Smooth muscle cell (in vitro differentiated cells): ENCODE measurements at regions not wholly inside any gene's neighbourhood (a gene's known extent, or its start where the extent isn't known, plus 50 kb on each side); places are given as distances from the start of the nearest gene placed in this dataset.

ENCODE experiments used
- DNase-seq: peaks from one replicate; lab custom pipeline; 2025; ENCODE audit not compliant: unreplicated experiment; lab: John Stamatoyannopoulos, UW
- H2AFZ ChIP-seq: fragments of 200-600 bp; sonication (generic); 2 replicates; pipeline ENCODE4 v1.6.0; 2016; ENCODE audit warnings: antibody characterized with exemption, low read depth, mild to moderate bottlenecking
- H3F3A ChIP-seq: fragments of 200-600 bp; sonication (generic); 2 replicates; pipeline ENCODE4 v1.6.0; 2017; ENCODE audit warnings: antibody characterized with exemption, low read depth
- H3K27ac ChIP-seq: fragments of 200-600 bp; sonication (generic); 2 replicates; pipeline ENCODE4 v1.5.1; 2016; ENCODE audit warnings: low read depth, mild to moderate bottlenecking
- H3K27me3 ChIP-seq: fragments of 200-600 bp; sonication (generic); 2 replicates; pipeline ENCODE4 v1.6.1; 2016; ENCODE audit warnings: low read depth, mild to moderate bottlenecking
- H3K36me3 ChIP-seq: fragments of 200-600 bp; sonication (generic); 2 replicates; pipeline ENCODE4 v1.5.1; 2016; ENCODE audit warnings: low read depth
- H3K4me1 ChIP-seq: fragments of 200-600 bp; sonication (generic); 2 replicates; pipeline ENCODE4 v1.5.1; 2016; ENCODE audit warnings: low read depth
- H3K4me2 ChIP-seq: fragments of 200-600 bp; sonication (generic); 2 replicates; pipeline ENCODE4 v1.6.0; 2016; ENCODE audit warnings: mild to moderate bottlenecking
- H3K4me3 ChIP-seq: fragments of 200-600 bp; sonication (generic); 2 replicates; pipeline ENCODE4 v1.5.1; 2016; ENCODE audit warnings: mild to moderate bottlenecking
- H3K79me2 ChIP-seq: fragments of 200-600 bp; sonication (generic); 2 replicates; pipeline ENCODE4 v1.6.0; 2016; ENCODE audit warnings: low read depth, mild to moderate bottlenecking
- H3K9ac ChIP-seq: fragments of 200-600 bp; sonication (generic); 2 replicates; pipeline ENCODE4 v1.6.0; 2016; ENCODE audit warnings: low read depth
- H3K9me3 ChIP-seq: fragments of 200-600 bp; sonication (generic); replicated peaks from 2 replicates; pipeline ENCODE4 v1.5.1; 2016; ENCODE audit warnings: low read depth
- H4K20me1 ChIP-seq: fragments of 200-600 bp; sonication (generic); 2 replicates; pipeline ENCODE4 v1.6.0; 2016; ENCODE audit warnings: low read depth
- WGBS: methylation state at CpG from one replicate; pipeline ENCODE4 v1.1.7; 2016; ENCODE audit warnings: low lambda C conversion rate; 5-methylcytosine and 5-hydroxymethylcytosine counted together
- TF ChIP-seq, protein P1 (sequence below): fragments of 200-600 bp; sonication (generic); IDR thresholded peaks from 2 replicates; pipeline ENCODE4 v1.5.1; 2017; ENCODE audit warnings: borderline replicate concordance, mild to moderate bottlenecking, antibody characterized with exemption; ENCODE audit not compliant: insufficient read depth, poor library complexity, severe bottlenecking

DNA sequence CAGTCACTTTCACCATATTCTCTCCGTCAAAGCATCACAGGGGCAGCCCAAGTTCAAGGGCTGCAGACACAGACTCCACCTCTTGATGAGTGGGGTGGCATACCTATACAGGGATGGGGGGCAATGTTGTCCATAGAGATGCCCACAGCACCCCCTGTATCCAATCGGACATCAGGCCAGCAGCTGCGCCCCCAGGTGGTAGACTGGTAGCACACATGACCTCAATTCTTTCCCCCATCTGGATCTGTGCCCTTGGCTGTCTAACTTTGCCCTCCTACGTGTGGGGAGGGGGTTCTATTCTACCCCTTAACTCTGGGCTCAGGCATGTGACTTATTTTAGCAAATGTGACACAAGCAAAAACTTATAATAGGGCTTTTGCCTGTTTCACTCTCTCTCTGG is 84.0 kb upstream of the SLC25A48 start:
- Histone ChIP-seq H3K4me3 (no peak overlapping the region), H3K27me3 (no peaks in the 10 kb centered on the region), H3K4me2 (no peak overlapping the region), H2AFZ (no peak overlapping the region), H4K20me1 (no peaks in the 10 kb centered on the region), H3F3A (no peaks in the 10 kb centered on the region), H3K9ac (no peak overlapping the region), H3K79me2 (no peaks in the 10 kb centered on the region), H3K36me3 (no peaks in the 10 kb centered on the region), H3K9me3 (no peaks in the 10 kb centered on the region), H3K27ac (no peak overlapping the region), H3K4me1 (no peaks in the 10 kb centered on the region)
- TF ChIP-seq, protein P1, sequence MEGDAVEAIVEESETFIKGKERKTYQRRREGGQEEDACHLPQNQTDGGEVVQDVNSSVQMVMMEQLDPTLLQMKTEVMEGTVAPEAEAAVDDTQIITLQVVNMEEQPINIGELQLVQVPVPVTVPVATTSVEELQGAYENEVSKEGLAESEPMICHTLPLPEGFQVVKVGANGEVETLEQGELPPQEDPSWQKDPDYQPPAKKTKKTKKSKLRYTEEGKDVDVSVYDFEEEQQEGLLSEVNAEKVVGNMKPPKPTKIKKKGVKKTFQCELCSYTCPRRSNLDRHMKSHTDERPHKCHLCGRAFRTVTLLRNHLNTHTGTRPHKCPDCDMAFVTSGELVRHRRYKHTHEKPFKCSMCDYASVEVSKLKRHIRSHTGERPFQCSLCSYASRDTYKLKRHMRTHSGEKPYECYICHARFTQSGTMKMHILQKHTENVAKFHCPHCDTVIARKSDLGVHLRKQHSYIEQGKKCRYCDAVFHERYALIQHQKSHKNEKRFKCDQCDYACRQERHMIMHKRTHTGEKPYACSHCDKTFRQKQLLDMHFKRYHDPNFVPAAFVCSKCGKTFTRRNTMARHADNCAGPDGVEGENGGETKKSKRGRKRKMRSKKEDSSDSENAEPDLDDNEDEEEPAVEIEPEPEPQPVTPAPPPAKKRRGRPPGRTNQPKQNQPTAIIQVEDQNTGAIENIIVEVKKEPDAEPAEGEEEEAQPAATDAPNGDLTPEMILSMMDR: peak; percentile 18
- no peak for DNase-seq
- 77% methylated on average over 4 of the region's 4 CpGs for WGBS

DNA sequence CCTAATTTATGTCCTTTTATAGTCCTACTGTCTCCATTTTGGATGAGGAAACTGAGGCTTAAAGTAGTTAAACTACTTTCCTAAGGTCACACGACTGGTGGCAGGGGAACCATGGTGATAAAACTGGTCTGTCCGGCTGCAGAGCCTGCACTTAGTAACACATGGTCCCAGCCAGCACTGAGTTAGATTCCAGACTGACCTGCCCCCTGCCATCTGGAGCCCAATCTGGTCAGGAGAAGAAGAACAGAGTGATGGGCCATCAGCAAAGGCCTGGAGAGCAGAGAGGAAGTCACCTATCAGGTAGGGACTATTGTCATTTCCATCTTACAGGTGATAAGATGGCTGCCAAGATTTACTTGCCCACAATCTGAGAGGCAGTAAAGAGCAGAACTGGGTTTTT is 86.6 kb upstream of the SLC25A48 start:
- Histone ChIP-seq H3K36me3 (no peaks in the 10 kb centered on the region), H3K9ac (no peak overlapping the region), H3K4me3 (no peak overlapping the region), H3F3A (no peaks in the 10 kb centered on the region), H3K27me3 (no peaks in the 10 kb centered on the region), H4K20me1 (no peaks in the 10 kb centered on the region), H3K9me3 (no peaks in the 10 kb centered on the region), H3K4me2 (no peak overlapping the region), H2AFZ (no peak overlapping the region), H3K79me2 (no peaks in the 10 kb centered on the region), H3K4me1 (no peaks in the 10 kb centered on the region), H3K27ac (no peak overlapping the region)
- TF ChIP-seq, protein P1: no peak
- 41% methylated on average over 2 of the region's 2 CpGs for WGBS
- no peak for DNase-seq

DNA sequence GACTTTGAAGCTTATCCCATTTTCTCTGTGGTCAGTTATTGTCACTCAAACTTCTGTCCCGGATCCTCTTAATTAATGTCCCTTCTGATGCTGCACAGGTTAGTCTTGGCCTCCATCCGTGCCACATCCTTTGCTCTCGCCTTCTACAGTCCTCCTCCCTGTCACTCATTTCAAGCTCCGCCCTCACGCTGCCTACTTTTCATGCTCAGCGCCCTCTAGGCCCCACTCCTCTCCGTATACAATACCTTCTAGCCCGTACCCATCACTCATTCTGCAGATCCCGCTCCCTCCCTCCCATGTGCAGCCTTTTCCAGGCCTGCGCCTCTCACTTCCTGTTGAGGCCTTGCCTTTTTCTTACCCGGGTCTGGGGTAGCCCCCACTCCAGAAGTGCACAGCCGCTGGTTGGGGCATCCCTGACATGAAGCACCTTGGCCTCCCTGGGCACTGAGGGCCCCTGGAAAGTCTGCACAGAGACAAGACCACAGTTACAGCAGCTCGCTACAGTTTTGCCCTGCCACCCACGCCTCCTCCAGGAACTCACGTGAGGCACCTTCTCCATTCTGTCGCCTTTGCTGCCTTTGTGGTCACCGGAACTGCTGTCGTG is 88.5 kb upstream of the SLC25A48 start:
- Histone ChIP-seq H3K9ac (no peak overlapping the region), H3K79me2 (no peaks in the 10 kb centered on the region), H3K27ac (no peak overlapping the region), H3F3A (peaks cover 2% of the 10 kb centered on the region), H3K4me1 (no peaks in the 10 kb centered on the region), H3K9me3 (no peaks in the 10 kb centered on the region), H3K4me3 (no peak overlapping the region), H3K4me2 (no peak overlapping the region), H3K36me3 (no peaks in the 10 kb centered on the region), H2AFZ (no peak overlapping the region), H4K20me1 (no peaks in the 10 kb centered on the region), H3K27me3 (no peaks in the 10 kb centered on the region)
- 93% methylated on average over 18 of the region's 18 CpGs for WGBS
- TF ChIP-seq, protein P1: no peak
- DNase-seq: no peak

DNA sequence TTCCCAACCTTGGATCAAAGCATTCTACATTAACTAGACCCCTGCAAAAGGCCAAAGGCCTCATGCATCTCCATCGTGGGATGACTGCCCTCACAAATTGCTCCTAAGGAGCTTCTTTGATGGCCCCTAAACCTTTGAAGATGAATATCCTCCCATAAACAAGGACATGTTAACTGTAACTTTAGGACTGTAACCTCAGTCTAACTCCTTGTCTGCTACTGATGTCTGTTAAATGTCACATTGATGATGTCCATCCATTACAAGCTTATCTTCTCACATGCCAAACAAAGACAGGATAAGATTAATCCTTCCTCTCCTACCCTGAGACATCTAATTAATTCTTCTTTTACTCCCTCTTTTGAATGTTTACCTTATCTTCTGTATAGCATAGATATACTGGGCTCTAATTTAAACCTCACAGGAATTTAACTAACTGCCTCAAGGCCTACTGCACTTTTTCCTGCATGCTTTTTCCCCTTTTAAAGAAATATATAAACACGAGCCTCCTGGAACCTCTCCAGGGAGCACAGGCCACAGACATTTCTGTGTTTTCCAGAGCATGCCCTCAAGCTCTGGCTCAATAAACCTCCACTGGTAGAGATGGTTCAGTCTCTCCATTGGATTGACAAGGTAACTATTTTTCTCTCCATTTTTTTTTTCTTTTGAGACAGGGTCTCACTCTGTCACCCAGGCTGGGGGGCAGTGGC is 90.6 kb upstream of the SLC25A48 start:
- no peak overlapping the region for H3K4me3 ChIP-seq
- no peak overlapping the region for H3K9ac ChIP-seq
- TF ChIP-seq, protein P1: no peak
- H3K79me2 ChIP-seq: no peaks in the 10 kb centered on the region
- peak overlapping the region; percentile 30 for H3K27ac ChIP-seq
- no peaks in the 10 kb centered on the region for H3K4me1 ChIP-seq
- no peaks in the 10 kb centered on the region for H4K20me1 ChIP-seq
- WGBS: 2% methylated on average over 2 of the region's 2 CpGs
- H3F3A ChIP-seq: peaks cover 12% of the 10 kb centered on the region
- no peaks in the 10 kb centered on the region for H3K9me3 ChIP-seq
- peak overlapping the region; percentile 58 for H3K4me2 ChIP-seq
- H3K36me3 ChIP-seq: no peaks in the 10 kb centered on the region
- no peak overlapping the region for H2AFZ ChIP-seq
- no peak for DNase-seq
- H3K27me3 ChIP-seq: no peaks in the 10 kb centered on the region
